GM19467 (cell line): ENCODE measurements at regions not wholly inside any gene's neighbourhood (a gene's known extent, or its start where the extent isn't known, plus 50 kb on each side); places are given as distances from the start of the nearest gene placed in this dataset.

ENCODE experiments used
- ATAC-seq: cut with Tn5 transposase; IDR thresholded peaks from one replicate; pipeline ENCODE4 v1.9.1; 2021; ENCODE audit warnings: mild to moderate bottlenecking, moderate library complexity; ENCODE audit not compliant: unreplicated experiment

DNA sequence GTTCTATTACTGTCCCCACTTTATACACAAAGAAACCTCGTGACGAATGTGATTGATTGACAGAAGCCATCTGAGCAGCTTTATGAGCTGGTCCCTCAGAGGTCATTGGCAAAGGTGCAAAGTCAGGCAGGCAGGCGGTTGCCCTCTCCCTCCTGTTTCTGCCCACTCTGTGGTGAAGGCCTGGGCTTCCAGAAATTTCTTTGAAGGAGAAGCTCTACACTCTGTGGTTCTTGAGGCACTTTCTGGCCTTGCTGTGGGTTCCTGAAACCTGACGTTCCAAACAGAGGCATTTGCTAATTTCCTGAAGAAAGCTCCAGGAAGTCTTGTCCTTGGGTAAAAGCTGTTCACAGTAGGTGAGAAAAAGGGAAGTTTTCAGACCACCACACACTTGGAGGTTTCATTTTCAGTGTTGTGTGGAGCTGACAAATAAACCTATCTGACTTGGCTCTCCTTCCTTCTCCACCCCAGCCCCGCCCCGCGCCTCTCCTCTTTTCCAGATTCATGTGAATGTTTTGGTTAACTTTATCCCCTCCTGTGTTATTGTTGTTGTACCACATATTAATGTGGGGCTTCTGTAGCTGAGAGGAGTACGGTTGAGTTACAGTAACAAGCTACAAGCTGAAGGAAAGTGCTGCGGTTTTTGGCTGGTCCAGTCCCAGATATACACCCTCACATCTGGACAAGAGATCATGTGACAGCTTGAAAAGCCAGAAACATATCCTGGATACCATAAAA, 274.1 kb downstream of the CLIC5 start:
- ATAC-seq = no peak

DNA sequence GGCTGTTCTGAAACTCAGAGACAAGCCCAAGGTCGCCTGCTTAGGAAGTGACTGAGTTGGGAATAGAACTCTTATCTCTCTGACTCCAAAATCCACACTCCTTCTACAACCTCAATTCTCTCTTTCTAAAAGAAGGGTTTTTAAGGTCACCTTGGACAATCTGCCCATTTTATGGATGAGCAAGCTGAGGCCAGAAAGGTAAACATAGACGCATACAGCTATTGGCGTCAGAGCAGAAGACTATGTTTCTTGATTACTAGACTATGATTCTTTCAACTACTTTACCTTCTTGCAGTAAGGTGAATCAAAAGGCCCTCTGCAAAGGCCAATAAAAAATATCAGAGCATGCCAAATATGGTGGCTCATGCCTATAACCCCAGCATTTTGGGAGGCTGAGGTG, 276.6 kb downstream of the CLIC5 start:
- ATAC-seq = no peak

DNA sequence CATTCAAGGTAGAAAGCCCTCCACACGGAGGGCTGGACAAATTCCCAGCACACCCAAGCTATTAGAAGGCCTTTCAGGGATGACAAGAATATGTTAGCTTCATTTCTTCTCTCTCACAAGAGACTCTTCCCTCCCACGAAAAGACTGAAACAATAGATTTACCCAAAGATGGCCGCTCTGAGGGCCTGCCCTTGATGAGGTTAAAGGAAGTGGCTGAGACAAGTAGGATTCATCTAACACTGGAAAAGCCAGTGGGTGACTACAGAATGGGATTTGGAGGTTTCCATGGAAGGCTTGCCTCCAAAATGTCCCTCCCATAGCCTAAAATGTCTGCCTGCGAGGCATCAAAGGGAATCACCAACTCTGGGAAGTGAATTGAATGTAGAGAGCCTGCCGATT, 277.6 kb downstream of the CLIC5 start:
- ATAC-seq = no peak

DNA sequence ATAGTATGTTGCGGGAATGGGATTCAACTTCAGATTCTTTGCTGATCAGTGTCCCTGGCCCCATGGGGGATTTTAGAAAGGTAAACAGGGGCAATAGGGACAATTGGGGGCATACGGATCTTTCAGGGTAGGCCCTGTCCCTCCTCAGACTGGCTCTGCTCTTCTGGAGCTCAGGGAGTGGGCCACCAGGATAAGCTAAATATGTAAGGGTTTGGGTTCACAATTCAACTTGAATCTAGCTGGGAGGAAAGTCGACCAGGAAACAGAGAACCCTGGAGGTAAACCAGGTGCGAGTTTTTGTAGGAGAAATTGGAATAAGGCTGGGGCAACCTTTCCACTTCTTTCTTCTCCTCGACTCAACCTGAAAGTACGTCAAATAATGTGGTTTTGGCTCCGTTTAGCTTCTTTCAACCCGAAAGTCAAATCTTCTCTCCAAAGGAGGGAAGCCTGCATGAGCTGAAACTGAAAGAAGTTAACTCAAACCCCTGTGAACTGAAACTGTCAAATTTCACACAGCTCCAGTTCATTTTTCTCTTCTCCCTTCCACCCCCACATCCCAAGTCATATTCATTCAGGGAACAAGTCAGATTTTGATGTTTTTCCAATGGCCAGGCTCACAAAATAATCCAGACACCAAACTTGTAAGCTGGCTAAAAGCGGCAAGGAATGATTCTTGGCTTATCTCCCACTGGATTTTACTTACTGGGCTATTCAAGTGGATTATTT, 278.2 kb downstream of the CLIC5 start:
- peak; percentile 71 for ATAC-seq

DNA sequence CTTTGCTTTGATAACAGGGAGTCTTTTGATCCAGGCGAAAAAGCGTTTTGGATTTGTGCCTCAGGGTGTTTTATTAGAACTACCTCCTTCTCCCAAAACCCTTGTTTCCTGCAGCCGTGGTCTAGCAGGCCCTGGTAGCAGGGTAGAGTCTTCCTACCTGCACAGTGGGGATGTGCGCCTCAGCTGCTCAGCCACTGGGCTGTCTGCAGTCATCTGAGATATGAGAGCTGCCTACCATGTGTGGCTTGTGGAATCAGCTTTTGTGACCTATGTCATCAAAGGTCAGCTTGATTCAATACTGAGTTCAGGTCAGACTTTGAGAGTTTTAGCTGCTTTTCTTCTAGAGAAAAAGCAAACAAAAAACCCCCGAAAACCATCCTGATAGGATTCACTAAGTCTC, 279.5 kb downstream of the CLIC5 start:
- ATAC-seq = no peak

DNA sequence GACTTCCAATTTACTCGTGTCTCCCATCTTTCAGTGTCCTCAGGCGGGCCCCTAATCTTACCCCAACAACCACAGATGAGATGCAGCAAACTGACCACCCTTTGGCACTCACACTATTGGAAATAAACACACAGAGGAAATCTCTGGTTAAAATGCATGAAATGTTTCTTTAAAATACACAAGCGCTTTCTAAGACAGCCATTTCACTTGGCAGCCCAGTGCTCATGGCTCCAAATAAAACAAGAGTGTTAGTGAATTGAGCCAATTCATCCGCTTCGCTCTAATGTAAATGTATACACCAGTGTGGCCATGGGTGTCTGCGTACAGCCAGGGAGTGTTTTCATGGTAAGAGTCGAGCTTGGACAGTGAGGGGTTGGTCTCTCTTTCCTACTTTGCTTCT, 282.9 kb downstream of the CLIC5 start:
- ATAC-seq = no peak

DNA sequence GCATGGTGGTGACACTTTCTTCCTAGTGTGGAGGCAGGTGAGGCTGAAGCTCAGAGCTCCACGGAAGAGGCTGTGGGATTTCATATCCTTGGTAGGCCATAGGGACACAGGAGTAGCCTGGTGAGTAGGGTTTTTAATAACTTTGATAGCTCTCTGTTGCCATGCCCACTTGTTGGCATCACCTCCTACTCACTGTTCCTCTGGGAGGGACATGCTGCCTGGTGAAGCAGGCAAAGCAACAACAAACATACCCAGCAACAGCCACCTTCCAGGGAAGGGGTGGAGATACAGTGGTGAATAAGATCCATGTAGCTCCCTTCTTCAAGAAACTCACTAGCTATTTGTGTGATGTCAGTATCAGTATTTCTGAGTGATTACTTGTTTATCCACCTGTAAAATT, 285.4 kb downstream of the CLIC5 start:
- no peak for ATAC-seq

DNA sequence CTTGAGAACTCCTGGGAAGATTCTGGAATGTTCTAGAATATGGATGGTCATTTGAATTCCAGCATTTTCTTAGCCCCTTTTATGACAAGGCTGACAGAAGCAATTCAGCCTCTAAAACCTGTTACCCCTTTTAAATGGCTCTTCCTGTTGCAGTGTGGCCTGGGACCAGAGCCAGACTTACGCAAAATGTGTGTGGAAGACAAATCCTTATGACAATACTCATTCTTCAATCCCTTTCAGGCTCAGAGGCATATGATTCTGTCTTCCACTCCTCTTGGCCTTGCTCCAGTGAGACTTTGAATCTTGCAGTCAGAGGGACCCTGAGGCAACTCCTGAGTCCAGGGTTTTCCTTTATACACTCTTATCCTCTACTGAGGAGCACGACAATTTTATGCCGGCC, 287.0 kb downstream of the CLIC5 start:
- ATAC-seq = no peak

DNA sequence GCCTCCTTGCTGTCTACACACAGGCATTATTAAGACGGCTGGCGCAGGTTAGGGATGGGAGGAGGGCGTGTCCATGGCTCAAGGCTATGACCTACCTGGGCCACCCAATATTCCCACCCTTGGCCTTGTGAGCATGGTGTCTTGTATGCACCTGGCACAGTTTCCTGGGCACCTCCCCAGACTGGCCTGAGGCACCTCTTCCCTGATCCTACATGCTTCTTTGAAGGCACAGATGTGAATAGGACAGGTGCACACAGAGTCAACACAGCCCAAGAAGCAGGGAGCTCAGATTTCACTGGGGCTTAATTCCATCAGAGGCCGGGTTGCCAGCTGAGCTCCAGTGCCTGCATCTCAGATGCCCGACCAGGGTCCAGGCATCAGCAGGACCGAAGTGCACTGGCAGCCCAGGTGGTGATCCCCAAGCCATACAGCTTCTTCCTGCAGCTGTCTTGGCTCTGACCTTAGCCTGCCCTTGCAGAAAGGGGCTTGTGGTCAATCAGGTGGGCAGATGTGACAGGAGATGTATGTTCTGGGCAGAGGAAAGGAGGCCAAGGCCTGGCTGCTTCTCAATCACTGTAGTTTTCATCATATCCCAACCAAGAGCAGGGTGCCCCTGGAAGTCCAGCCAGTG, 287.7 kb downstream of the CLIC5 start:
- no peak for ATAC-seq

DNA sequence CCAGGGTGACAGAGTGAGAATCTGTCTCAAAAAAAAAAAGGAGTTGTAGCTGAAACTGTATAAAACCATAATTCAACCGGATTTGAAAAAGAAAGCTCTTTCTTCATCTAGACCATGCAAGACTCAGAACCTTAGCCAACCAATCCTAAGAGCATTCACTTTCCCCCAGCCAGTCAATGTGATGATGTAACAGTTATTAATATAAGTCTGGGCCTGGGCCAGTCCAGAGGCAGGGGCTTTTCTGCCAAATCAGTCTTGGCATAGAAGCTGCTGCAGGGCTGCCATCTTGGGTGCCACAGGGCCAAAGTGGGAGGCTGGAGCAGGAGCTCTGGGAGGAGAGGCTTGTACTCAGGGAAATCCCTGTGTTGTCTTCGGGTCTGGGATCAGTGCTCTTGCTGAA, 288.4 kb downstream of the CLIC5 start:
- ATAC-seq = no peak

DNA sequence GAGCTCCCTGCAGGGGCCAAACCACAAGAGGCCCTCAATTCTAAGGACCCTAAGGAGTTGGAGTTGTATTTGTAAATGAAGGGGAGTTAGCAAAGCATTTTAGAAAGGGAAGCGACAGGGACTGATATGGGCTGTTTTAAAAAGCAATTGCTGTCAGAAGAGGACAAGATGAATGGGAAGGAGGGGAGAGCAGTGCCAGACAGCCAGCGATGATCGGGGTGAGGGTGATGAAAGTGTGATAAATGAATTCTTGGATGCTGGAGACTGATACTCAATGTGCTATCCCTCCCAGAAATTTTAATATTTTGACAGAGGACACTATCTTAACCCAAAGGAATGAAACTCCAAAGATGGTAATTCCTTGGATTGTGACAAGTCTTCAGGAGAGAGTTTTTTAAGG, 289.2 kb downstream of the CLIC5 start:
- no peak for ATAC-seq

DNA sequence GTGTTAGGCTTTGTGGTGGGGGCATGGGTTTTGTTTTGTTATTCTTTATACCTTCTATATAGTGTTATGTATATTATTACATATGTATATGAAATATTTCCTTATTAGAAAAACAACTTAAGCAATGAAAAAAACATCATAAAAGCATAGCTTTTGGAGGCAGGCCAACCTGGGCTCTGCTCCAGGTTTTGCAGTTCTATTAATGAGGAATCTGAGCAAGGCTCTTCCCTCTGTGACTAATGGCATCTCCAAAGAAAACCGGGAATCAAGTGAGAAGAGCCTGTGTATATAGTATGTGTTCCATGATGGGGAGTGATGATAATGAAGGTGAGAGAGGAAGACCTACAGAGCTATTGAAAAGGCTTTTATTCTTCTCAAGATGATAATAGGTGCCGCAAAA, 291.1 kb downstream of the CLIC5 start:
- no peak for ATAC-seq

DNA sequence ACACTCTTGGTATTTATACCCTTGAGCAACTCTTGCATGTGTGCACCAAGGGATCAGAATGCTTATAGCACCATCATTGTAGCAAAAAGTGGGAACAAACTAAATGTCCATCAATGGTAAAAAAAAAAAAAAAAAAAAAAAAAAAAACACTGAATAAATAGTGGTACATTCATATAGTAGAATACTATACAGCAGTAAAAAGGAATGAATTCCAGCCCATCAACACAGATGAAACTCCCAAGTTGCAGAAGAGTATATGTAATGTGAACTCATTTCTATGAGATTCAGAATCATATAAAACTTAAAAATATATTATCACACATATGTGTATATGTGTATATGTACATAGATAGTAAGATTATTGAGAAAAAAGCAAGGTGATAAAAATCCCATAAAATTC, 291.6 kb downstream of the CLIC5 start:
- ATAC-seq = no peak

DNA sequence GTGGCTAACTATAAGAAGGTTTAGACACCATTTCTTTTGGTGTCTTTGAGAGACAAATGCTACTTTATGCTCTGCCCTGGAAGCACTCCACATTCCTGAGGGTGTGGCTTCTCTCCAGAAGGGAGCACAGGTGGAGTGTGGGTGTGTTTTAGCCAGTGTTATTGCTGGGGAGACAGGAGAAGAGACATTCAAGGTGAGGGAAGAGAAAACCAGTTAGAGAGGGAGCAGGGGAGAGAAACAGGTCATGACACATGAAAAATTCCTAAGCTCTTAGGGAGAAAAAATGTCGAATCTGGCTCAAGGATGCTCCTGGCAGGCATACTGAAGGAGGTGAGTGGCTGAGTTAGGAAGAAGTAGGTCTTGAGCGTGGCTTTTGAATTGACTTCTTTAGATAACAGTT, 292.8 kb downstream of the CLIC5 start:
- ATAC-seq = no peak

DNA sequence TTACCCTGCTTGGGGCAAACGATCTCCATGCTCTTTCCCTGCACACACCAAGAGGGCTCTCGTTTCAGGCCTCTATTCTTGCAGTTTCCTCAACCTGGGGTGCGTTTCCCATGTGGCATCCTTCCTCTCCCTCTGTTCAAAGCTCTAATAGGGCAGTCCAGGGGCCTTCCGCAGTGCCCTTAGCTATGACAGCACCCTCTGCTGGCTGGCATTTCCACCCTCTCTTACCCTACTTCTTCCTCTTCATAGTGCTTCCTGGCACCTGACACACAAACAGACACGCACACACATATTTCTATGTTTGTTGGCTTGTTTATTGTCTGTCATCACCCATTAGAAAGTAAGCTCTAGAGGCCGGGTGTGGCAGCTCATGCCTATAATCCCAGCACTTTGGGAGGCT, 294.0 kb downstream of the CLIC5 start:
- ATAC-seq = no peak

DNA sequence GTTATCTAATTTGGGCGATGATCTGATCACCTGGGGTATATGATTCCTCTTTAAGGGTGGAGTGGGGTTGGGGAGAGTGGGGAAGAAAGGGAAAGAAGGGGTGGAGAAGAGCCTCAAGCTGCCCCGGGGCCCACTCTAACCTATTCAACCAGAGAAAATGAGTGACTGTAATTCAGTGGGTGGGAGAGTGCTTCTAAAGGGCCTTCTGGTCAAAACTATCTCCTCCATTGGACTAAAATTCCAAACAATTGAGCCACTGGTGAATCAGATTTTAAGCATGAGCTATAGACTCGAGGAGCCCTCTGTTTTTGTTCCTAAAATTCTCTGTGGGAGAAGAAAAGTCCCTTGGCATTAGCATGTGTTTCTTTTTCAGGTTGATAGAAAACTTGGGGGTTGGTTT, 296.8 kb downstream of the CLIC5 start:
- ATAC-seq = no peak

DNA sequence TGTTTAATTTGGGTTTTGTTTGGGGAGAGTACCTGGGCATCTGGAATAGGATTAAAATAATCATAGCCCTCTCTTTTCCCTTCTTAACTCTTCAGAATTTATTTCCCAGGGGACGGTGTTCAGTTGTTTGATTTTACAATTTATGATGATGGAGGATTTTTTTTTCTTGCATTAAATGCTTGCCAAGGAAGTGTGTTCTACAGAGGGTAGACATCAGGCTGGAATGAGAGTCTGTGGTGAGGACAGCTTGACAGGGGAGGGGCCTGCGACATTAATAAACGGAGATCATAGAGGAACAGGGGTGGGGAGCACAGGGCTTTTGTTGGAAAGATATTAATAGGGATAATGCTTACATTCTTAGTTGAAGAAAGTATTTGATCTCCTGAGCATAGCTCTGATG, 297.5 kb downstream of the CLIC5 start:
- no peak for ATAC-seq

DNA sequence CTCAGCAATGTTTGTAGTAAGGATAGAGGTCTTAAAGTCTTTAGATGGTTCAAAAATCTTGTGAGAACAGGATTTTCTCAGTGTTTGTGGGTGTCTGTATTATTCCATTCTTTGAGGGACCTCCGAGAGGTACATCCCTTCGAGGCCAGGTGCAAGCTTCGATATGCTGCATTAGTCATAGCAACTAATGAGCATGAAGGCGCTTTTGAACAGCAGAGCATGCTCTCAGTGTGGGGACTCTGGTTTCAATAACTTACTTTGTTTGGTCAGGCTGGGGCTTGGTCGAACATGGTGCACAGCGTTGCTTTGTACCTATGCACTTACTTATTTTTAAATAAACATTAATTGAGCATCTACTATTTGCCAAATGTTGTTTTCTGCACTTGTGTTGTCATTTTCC, 297.9 kb downstream of the CLIC5 start:
- no peak for ATAC-seq

DNA sequence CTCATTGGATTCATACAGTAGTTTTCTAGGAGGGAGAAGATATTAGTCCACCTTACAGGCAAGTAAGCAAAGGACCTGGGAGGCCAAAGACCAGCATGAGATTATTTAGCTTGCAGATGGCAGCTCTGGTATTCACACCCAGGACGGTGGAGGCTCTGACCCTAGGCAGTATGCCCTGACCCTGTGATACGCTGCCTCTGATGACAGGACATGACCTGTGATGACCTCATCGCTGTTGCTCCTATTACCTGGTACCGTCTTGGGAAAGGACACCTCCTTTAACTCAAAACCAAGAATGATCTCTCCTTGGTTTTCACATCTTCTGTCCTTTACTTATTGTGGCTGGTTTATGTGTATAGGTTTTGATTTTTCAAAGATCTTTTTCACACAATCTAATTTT, 298.6 kb downstream of the CLIC5 start:
- ATAC-seq = no peak

DNA sequence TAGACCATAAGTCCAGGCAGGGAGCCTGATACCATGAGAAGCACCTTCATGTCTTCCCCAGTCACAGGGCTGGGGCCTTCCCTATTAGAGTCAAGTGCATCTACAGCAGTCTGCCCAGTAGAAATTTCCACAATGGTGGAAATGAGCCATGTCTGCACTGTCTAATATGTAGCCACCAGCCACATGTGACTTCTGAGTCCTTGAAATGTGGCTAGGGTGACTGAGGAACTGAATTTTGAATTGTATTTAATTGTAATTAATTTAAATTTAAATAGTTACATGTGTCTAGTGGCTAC, 300.2 kb downstream of the CLIC5 start:
- no peak for ATAC-seq

DNA sequence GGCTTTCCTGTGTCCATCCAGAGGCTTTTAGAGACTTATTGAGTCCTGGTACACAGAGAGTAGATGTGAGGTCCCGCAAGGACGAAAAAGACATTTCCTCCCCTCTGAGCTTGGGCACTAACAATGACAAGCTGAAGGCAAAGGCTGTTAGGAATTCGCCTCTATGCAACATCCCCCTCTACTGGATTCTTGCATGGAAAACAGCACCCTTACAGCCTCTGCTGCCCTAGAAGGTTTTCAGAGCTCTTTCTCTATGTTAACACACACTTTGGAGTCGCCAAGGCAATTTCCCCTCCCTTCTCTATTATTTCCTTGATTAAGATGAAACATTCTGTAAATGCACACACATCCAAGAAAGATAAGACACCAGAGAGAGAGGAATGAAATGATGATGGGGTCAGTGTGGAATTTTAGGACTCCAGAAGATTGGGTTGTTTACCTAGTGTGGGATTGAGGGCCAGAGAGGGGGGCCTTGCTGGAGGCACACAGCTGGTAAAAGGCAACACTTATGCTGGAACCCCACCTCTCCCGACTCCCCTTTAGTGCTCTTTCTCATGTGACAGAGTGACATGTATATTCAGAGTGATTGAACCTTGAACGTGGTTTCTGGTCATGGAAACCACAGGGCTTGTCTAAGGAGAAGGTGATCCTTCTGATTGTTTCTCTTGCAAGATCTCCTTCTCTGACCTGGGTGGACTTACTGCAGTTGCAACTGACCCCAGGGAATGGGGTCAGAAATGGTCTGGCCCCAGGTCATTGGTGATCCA, 300.7 kb downstream of the CLIC5 start:
- peak; percentile 35 for ATAC-seq
